ENCODE measurements at regions not wholly inside any gene's neighbourhood (a gene's known extent, or its start where the extent isn't known, plus 50 kb on each side); places are given as distances from the start of the nearest gene placed in this dataset.

- ChIA-PET POLR2A (no interaction called here), CTCF (no interaction called here)
- no peak for TF ChIP-seq CTCF (IDR thresholded peaks at IDR 0.05; ENCODE audit: insufficient read depth in 1 of 2, low read depth in 1 of 2, low read length in 1 of 2, severe bottlenecking in 1 of 2, unreplicated experiment in 1 of 2)
- Histone ChIP-seq H3K36me3 (ENCODE audit: control insufficient read depth, insufficient read depth, low read length) (no peaks in the 10 kb centered on the region), H3K4me1 (no peaks in the 10 kb centered on the region), H3K9me3 (no peaks in the 10 kb centered on the region), H3K4me3 (ENCODE audit: low read depth, low read length) (no peak overlapping the region), H3K27me3 (replicated peaks; ENCODE audit: control insufficient read depth, insufficient read depth, low read length) (no peaks in the 10 kb centered on the region)
- no peak overlapping the region for H3K4me3 Mint-ChIP-seq (ENCODE audit: unreplicated experiment)
- H3K9me3 Mint-ChIP-seq (ENCODE audit: unreplicated experiment) = no peaks in the 10 kb centered on the region
- no TSS peak for BruUV-seq (replicated peaks)
- H3K4me1 Mint-ChIP-seq (ENCODE audit: low read depth, unreplicated experiment) = no peaks in the 10 kb centered on the region
- peaks cover 6% of the 10 kb centered on the region for H3K27me3 Mint-ChIP-seq (ENCODE audit: insufficient read depth, unreplicated experiment)
- no peaks in the 10 kb centered on the region for H3K36me3 Mint-ChIP-seq (ENCODE audit: insufficient read depth, unreplicated experiment)
- DNase-seq = no peak
- no peak overlapping the region for H3K27ac Mint-ChIP-seq (ENCODE audit: unreplicated experiment)
- intact Hi-C loops (cut with micrococcal nuclease; ENCODE audit: unreplicated experiment) = no loop called here
Measured at GRCh38 chr4:181330654-181331201, 912.5 kb upstream of the TENM3 start.

- H3K4me3 ChIP-seq (ENCODE audit: low read depth, low read length) = no peak overlapping the region
- no peaks in the 10 kb centered on the region for H3K36me3 ChIP-seq (ENCODE audit: control insufficient read depth, insufficient read depth, low read length)
- no peaks in the 10 kb centered on the region for H3K9me3 ChIP-seq
- no peak for TF ChIP-seq CTCF (IDR thresholded peaks at IDR 0.05; ENCODE audit: insufficient read depth in 1 of 2, low read depth in 1 of 2, low read length in 1 of 2, severe bottlenecking in 1 of 2, unreplicated experiment in 1 of 2)
- Mint-ChIP-seq H3K27ac (ENCODE audit: unreplicated experiment) (no peak overlapping the region), H3K4me1 (ENCODE audit: low read depth, unreplicated experiment) (no peaks in the 10 kb centered on the region), H3K27me3 (ENCODE audit: insufficient read depth, unreplicated experiment) (peaks cover 6% of the 10 kb centered on the region), H3K4me3 (ENCODE audit: unreplicated experiment) (no peak overlapping the region), H3K36me3 (ENCODE audit: insufficient read depth, unreplicated experiment) (no peaks in the 10 kb centered on the region), H3K9me3 (ENCODE audit: unreplicated experiment) (no peaks in the 10 kb centered on the region)
- no TSS peak for BruUV-seq (replicated peaks)
- no peak for DNase-seq
- H3K4me1 ChIP-seq = no peaks in the 10 kb centered on the region
- no peaks in the 10 kb centered on the region for H3K27me3 ChIP-seq (replicated peaks; ENCODE audit: control insufficient read depth, insufficient read depth, low read length)
- ChIA-PET CTCF (no interaction called here), POLR2A (no interaction called here)
- intact Hi-C loops (cut with micrococcal nuclease; ENCODE audit: unreplicated experiment) = no loop called here
Measured at GRCh38 chr4:181331214-181331613, 912.0 kb upstream of the TENM3 start.

GRCh38 chr4:181345931-181346330 is 897.3 kb upstream of the TENM3 start:
- Histone ChIP-seq H3K4me3 (ENCODE audit: low read depth, low read length) (no peak overlapping the region), H3K9me3 (no peaks in the 10 kb centered on the region), H3K4me1 (no peaks in the 10 kb centered on the region), H3K36me3 (ENCODE audit: control insufficient read depth, insufficient read depth, low read length) (no peaks in the 10 kb centered on the region), H3K27me3 (replicated peaks; ENCODE audit: control insufficient read depth, insufficient read depth, low read length) (no peaks in the 10 kb centered on the region)
- BruUV-seq (replicated peaks) = no TSS peak
- ChIA-PET CTCF (no interaction called here), POLR2A (no interaction called here)
- Mint-ChIP-seq H3K4me3 (ENCODE audit: unreplicated experiment) (no peak overlapping the region), H3K27ac (ENCODE audit: unreplicated experiment) (no peak overlapping the region), H3K27me3 (ENCODE audit: insufficient read depth, unreplicated experiment) (peaks cover 21% of the 10 kb centered on the region), H3K36me3 (ENCODE audit: insufficient read depth, unreplicated experiment) (no peaks in the 10 kb centered on the region), H3K4me1 (ENCODE audit: low read depth, unreplicated experiment) (no peaks in the 10 kb centered on the region), H3K9me3 (ENCODE audit: unreplicated experiment) (no peaks in the 10 kb centered on the region)
- DNase-seq = no peak
- intact Hi-C loops (cut with micrococcal nuclease; ENCODE audit: unreplicated experiment) = no loop called here
- no peak for TF ChIP-seq CTCF (IDR thresholded peaks at IDR 0.05; ENCODE audit: insufficient read depth in 1 of 2, low read depth in 1 of 2, low read length in 1 of 2, severe bottlenecking in 1 of 2, unreplicated experiment in 1 of 2)

Data from Caco-2 (cell line).